Adrenal gland (tissue), 9 donors: ENCODE measurements at regions not wholly inside any gene's neighbourhood (a gene's known extent, or its start where the extent isn't known, plus 50 kb on each side); places are given as distances from the start of the nearest gene placed in this dataset.

Source experiments
- DNase-seq, 7 donors: peaks; one replicate each; pipeline ENCODE4 v3.0.0-alpha.2; 2019 to 2020
- H3K27ac ChIP-seq, 5 donors: fragments of 200-600 bp; sonication (generic) in 4 of 5; 1 replicate in 3 of 5; 2 replicates in 2 of 5; pipeline versions ENCODE4 v1.5.1 to v1.8.0; 2016 to 2020; ENCODE audit warnings: mild to moderate bottlenecking in 1 of 5
- H3K27me3 ChIP-seq: fragments of 200-600 bp; 2 replicates; pipeline ENCODE4 v1.8.0; 2021
- H3K36me3 ChIP-seq, 2 donors: fragments of 200-600 bp; replicated peaks in 1 of 2; 1 replicate in 1 of 2; 2 replicates in 1 of 2; pipeline versions ENCODE4 v1.5.1 to v1.8.0; 2018 to 2022
- H3K4me1 ChIP-seq, 2 donors: fragments of 200-600 bp; replicated peaks in 1 of 2; 1 replicate in 1 of 2; 2 replicates in 1 of 2; pipeline versions ENCODE4 v1.5.1 to v1.8.0; 2018 to 2021
- H3K4me3 ChIP-seq, 4 donors: fragments of 200-600 bp; sonication (generic) in 3 of 4; one replicate each; pipeline ENCODE4 v1.5.1; 2016 to 2018
- H3K9me3 ChIP-seq, 3 donors: fragments of 200-600 bp; sonication (generic) in 1 of 3; replicated peaks in 1 of 3; 1 replicate in 2 of 3; 2 replicates in 1 of 3; pipeline versions ENCODE4 v1.5.1 to v1.8.0; 2016 to 2021
- POLR2A ChIP-seq, 2 donors: fragments of 450-650 bp; IDR thresholded peaks; one replicate each; pipeline ENCODE4 v1.6.1; 2017; ENCODE audit warnings: antibody characterized with exemption in 2 of 2, mild to moderate bottlenecking in 2 of 2, moderate library complexity in 1 of 2
- WGBS, 4 donors: extraction: QIAGEN DNeasy Blood & Tissue Kit in 2 of 4; methylation state at CpG; one replicate each; pipeline versions ENCODE4 v1.1.5 to v1.1.7; 2013 to 2017; 5-methylcytosine and 5-hydroxymethylcytosine counted together
- intact Hi-C, 2 donors: fragments of 100-400 bp; cut with DNase I; formaldehyde crosslinking; loops; one replicate each; pipeline versions ENCODE4 v1.14.1 to v1.15.0; 2022 to 2023
- TF ChIP-seq, protein P1 (sequence below), 6 experiments: fragments of 450-650 bp in 4 of 6; fragments of 200-600 bp in 2 of 6; sonication (generic) in 1 of 6; IDR thresholded peaks; 1 replicate in 5 of 6; 2 replicates in 1 of 6; pipeline versions ENCODE4 v1.5.1 to v1.8.0; 2016 to 2021; ENCODE audit warnings: antibody characterized with exemption in 6 of 6, mild to moderate bottlenecking in 2 of 6, moderate library complexity in 1 of 6
- donor health status: healthy with polysubstance abuse.
- donor health status: Bipolar disorder and iron deficiency.
- donor health status: DM: yes; HTN: yes; CAD: no.
- donor health status: DM: no; HTN: no; CAD: no.
- donor health status: DM: no; HTN: no; CAD: no.

DNA sequence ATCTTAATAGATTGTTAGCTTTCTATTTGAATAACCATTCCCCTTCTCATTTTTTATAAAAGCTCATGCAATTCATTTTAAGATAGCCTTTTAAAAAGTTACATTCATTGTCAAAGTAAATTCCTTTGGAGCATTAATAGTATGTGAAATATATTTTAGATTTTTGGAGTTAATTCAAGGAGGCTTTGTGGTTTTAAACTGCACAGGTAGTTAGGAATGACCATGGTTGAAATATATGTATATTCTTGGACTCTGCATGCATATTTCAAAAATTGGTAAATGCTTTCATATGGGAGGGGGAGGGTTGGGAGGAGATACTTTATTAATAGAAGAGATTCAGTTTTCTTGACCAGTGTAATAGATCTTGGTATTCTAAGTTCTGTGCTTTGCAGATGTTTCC lies 244.4 kb upstream of the C2CD4B start:
- Histone ChIP-seq H3K36me3 (no peaks in the 10 kb centered on the region), H3K9me3 (no peaks in the 10 kb centered on the region), H3K27ac (no peak overlapping the region), H3K4me1 (peaks cover 0 to 12% of the 10 kb centered on the region in 2 donors), H3K27me3 (no peaks in the 10 kb centered on the region), H3K4me3 (no peak overlapping the region)
- TF ChIP-seq POLR2A (IDR thresholded peaks at IDR 0.05), result no peak
- TF ChIP-seq, protein P1, sequence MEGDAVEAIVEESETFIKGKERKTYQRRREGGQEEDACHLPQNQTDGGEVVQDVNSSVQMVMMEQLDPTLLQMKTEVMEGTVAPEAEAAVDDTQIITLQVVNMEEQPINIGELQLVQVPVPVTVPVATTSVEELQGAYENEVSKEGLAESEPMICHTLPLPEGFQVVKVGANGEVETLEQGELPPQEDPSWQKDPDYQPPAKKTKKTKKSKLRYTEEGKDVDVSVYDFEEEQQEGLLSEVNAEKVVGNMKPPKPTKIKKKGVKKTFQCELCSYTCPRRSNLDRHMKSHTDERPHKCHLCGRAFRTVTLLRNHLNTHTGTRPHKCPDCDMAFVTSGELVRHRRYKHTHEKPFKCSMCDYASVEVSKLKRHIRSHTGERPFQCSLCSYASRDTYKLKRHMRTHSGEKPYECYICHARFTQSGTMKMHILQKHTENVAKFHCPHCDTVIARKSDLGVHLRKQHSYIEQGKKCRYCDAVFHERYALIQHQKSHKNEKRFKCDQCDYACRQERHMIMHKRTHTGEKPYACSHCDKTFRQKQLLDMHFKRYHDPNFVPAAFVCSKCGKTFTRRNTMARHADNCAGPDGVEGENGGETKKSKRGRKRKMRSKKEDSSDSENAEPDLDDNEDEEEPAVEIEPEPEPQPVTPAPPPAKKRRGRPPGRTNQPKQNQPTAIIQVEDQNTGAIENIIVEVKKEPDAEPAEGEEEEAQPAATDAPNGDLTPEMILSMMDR (IDR thresholded peaks at IDR 0.05), result no peak
- no peak for DNase-seq
- intact Hi-C loops, result no loop called here

DNA sequence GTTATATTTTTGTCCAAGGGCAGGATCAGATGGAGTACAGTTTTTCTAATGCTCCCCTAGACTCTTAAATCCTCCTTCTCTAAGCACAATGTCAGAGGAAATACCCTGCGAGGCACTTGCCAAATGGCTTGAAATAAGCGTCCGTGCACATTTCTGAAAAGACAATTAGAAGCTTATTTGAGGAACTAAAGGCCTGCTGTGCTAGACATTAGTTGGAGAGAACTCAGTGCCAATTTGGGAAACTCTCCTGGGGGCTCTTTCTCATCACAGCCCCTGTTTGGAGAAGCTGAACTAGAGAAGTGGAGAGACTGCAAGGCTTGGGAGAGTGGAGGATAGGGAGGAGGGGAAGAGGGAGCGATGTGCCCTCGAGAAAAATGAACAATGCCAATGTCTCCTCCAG lies 247.6 kb upstream of the C2CD4B start:
- TF ChIP-seq, protein P1 (IDR thresholded peaks at IDR 0.05), result no peak
- TF ChIP-seq POLR2A (IDR thresholded peaks at IDR 0.05), result no peak
- no peaks in the 10 kb centered on the region for H3K9me3 ChIP-seq
- no peak overlapping the region for H3K27ac ChIP-seq
- intact Hi-C loops, result no loop called here
- DNase-seq, result no peak
- no peaks in the 10 kb centered on the region for H3K27me3 ChIP-seq
- WGBS, 4 donors, result 72 to 81% (median 75%) methylated on average over 5 of the region's 5 CpGs
- H3K4me1 ChIP-seq, result peaks cover 0 to 18% of the 10 kb centered on the region in 2 donors
- no peak overlapping the region for H3K4me3 ChIP-seq
- H3K36me3 ChIP-seq, result no peaks in the 10 kb centered on the region

DNA sequence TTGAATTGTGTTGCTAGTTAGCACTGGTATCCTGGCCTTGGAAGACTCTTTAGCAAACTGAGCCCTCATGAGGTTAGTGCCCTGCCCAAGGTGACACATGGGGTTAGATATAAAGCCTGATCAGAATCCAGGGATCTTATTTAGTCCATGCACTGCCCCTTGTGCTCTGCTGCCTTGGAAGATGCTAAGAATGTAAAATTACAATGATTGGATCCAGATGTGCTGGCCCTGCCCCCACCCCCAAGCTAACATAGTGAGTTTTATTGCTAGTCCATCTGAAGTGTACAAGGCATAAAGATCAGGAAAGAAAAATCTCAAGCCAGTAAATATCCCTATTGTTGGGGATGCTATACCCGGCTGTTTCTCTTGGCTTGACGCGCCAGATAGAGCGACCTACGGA lies 248.1 kb upstream of the C2CD4B start:
- H3K27me3 ChIP-seq, result no peaks in the 10 kb centered on the region
- intact Hi-C loops, result no loop called here
- peaks cover 0 to 18% of the 10 kb centered on the region in 2 donors for H3K4me1 ChIP-seq
- no peaks in the 10 kb centered on the region for H3K36me3 ChIP-seq
- no peaks in the 10 kb centered on the region for H3K9me3 ChIP-seq
- no peak overlapping the region for H3K4me3 ChIP-seq
- TF ChIP-seq, protein P1 (IDR thresholded peaks at IDR 0.05), result no peak
- TF ChIP-seq POLR2A (IDR thresholded peaks at IDR 0.05), result no peak
- DNase-seq, result no peak
- WGBS, 4 donors, result 68 to 86% (median 75%) methylated on average over 5 of the region's 5 CpGs
- no peak overlapping the region for H3K27ac ChIP-seq

GRCh38 chr15:62413786-62414185 lies 248.7 kb upstream of the C2CD4B start:
- no peaks in the 10 kb centered on the region for H3K9me3 ChIP-seq
- DNase-seq, result no peak
- TF ChIP-seq, protein P1 (IDR thresholded peaks at IDR 0.05), result no peak
- no peak for TF ChIP-seq POLR2A (IDR thresholded peaks at IDR 0.05)
- no peak overlapping the region for H3K27ac ChIP-seq
- no peaks in the 10 kb centered on the region for H3K36me3 ChIP-seq
- no peak overlapping the region for H3K4me3 ChIP-seq
- intact Hi-C loops, result no loop called here
- H3K4me1 ChIP-seq, result peaks cover 0 to 18% of the 10 kb centered on the region in 2 donors
- H3K27me3 ChIP-seq, result no peaks in the 10 kb centered on the region
